Transverse colon (tissue), 4 donors: ENCODE measurements at regions not wholly inside any gene's neighbourhood (a gene's known extent, or its start where the extent isn't known, plus 50 kb on each side); places are given as distances from the start of the nearest gene placed in this dataset.

Experiments
- DNase-seq: peaks from one replicate; pipeline ENCODE4 v3.0.0-alpha.2; 2019
- H3K27ac ChIP-seq, 4 donors: fragments of 200-600 bp; sonication (generic); 2 replicates each; pipeline ENCODE4 v1.5.1; 2016 to 2018; ENCODE audit warnings: inconsistent platforms in 4 of 4
- H3K27me3 ChIP-seq: fragments of 200-600 bp; sonication (generic); 2 replicates; pipeline ENCODE4 v1.5.1; 2017; ENCODE audit warnings: inconsistent platforms
- H3K36me3 ChIP-seq, 4 donors: fragments of 200-600 bp; sonication (generic); 2 replicates each; pipeline ENCODE4 v1.5.1; 2017 to 2019; ENCODE audit warnings: inconsistent platforms in 4 of 4
- H3K4me1 ChIP-seq, 4 donors: fragments of 200-600 bp; sonication (generic); 2 replicates each; pipeline ENCODE4 v1.5.1; 2017 to 2020; ENCODE audit warnings: inconsistent platforms in 4 of 4
- H3K4me3 ChIP-seq, 4 donors: fragments of 200-600 bp; sonication (generic); 1 replicate in 1 of 4; 2 replicates in 3 of 4; pipeline versions ENCODE4 v1.5.1 to v1.6.1; 2017 to 2019; ENCODE audit warnings: inconsistent platforms in 4 of 4
- H3K9me3 ChIP-seq, 2 donors: fragments of 200-600 bp; sonication (generic); 2 replicates each; pipeline ENCODE4 v1.5.1; 2017 to 2019; ENCODE audit warnings: inconsistent platforms in 2 of 2
- CTCF ChIP-seq, 5 experiments: fragments of 200-600 bp in 3 of 5; fragments of 450-650 bp in 2 of 5; sonication (generic) in 3 of 5; IDR thresholded peaks; 1 replicate in 2 of 5; 2 replicates in 3 of 5; pipeline ENCODE4 v1.5.1; 2016 to 2017; ENCODE audit warnings: antibody characterized with exemption in 5 of 5, inconsistent platforms in 3 of 5, mild to moderate bottlenecking in 2 of 5, moderate library complexity in 1 of 5
- EP300 ChIP-seq: sonication (generic); formaldehyde crosslinking; IDR thresholded peaks from one replicate; pipeline ENCODE4 v1.6.1; 2017; ENCODE audit warnings: antibody characterized with exemption, low read depth
- POLR2A ChIP-seq: fragments of 450-650 bp; IDR thresholded peaks from one replicate; pipeline ENCODE4 v1.6.1; 2016; ENCODE audit warnings: antibody characterized with exemption, mild to moderate bottlenecking, moderate library complexity
- POLR2AphosphoS5 ChIP-seq, 3 donors: sonication (generic); formaldehyde crosslinking; IDR thresholded peaks; one replicate each; pipeline ENCODE4 v1.6.1; 2016; ENCODE audit warnings: antibody characterized with exemption in 3 of 3
- WGBS, 2 donors: methylation state at CpG; one replicate each; pipeline ENCODE4 v1.1.5; 2018; ENCODE audit warnings: low coverage in 1 of 2; 5-methylcytosine and 5-hydroxymethylcytosine counted together
- in situ Hi-C, 4 donors: fragments of 200-750 bp; cut with MboI; loops; one replicate each; pipeline versions ENCODE4 v1.15.0 to v1.15.1; 2017; ENCODE audit warnings: low sequenced_read_pairs in 3 of 4, low pct_ligation_motif_present in 1 of 4, low pct_unique_long_range_greater_than_20kb in 1 of 4
- intact Hi-C: fragments of 100-400 bp; cut with DNase I; formaldehyde crosslinking; loops from one replicate; pipeline ENCODE4 v1.15.1; 2023; ENCODE audit warnings: low total_unique reads

- Histone ChIP-seq H3K4me1 (no peaks in the 10 kb centered on the region), H3K27ac (no peak overlapping the region), H3K27me3 (no peaks in the 10 kb centered on the region), H3K9me3 (no peaks in the 10 kb centered on the region), H3K36me3 (no peaks in the 10 kb centered on the region), H3K4me3 (no peak overlapping the region)
- no peak for TF ChIP-seq CTCF (IDR thresholded peaks at IDR 0.05)
- TF ChIP-seq POLR2AphosphoS5 (IDR thresholded peaks at IDR 0.05), result no peak
- DNase-seq, result no peak
- in situ Hi-C loops (no loop called here), intact Hi-C loops (no loop called here)
- WGBS, 2 donors, result 65% methylated on average over 3 of the region's 3 CpGs
Measured at GRCh38 chr4:36553453-36553852, 272.0 kb downstream of the DTHD1 start.

GRCh38 chr4:36556984-36557383, 275.6 kb downstream of the DTHD1 start:
- intact Hi-C loops (no loop called here), in situ Hi-C loops (no loop called here)
- no peak for DNase-seq
- Histone ChIP-seq H3K36me3 (no peaks in the 10 kb centered on the region), H3K4me1 (no peaks in the 10 kb centered on the region), H3K27me3 (no peaks in the 10 kb centered on the region), H3K27ac (no peak overlapping the region), H3K4me3 (no peak overlapping the region), H3K9me3 (no peaks in the 10 kb centered on the region)
- no peak for TF ChIP-seq CTCF (IDR thresholded peaks at IDR 0.05)
- no peak for TF ChIP-seq EP300
- TF ChIP-seq POLR2A, result no peak
- no peak for TF ChIP-seq POLR2AphosphoS5 (IDR thresholded peaks at IDR 0.05)

- no peak overlapping the region for H3K27ac ChIP-seq
- DNase-seq, result no peak
- no peaks in the 10 kb centered on the region for H3K4me1 ChIP-seq
- no peaks in the 10 kb centered on the region for H3K9me3 ChIP-seq
- no peaks in the 10 kb centered on the region for H3K27me3 ChIP-seq
- no peaks in the 10 kb centered on the region for H3K36me3 ChIP-seq
- 67% methylated on average over 3 of the region's 3 CpGs; no CpG with 5 or more reads in 1 of the 2 donors for WGBS, 2 donors
- H3K4me3 ChIP-seq, result no peak overlapping the region
- intact Hi-C loops, result no loop called here
- no peak for TF ChIP-seq POLR2AphosphoS5 (IDR thresholded peaks at IDR 0.05)
- no peak for TF ChIP-seq POLR2A
- no peak for TF ChIP-seq CTCF (IDR thresholded peaks at IDR 0.05)
- TF ChIP-seq EP300, result no peak
- in situ Hi-C loops, result no loop called here
Measured at GRCh38 chr4:36568575-36568974, 287.2 kb downstream of the DTHD1 start.

- Histone ChIP-seq H3K4me1 (no peaks in the 10 kb centered on the region), H3K4me3 (no peak overlapping the region), H3K27me3 (no peaks in the 10 kb centered on the region), H3K36me3 (no peaks in the 10 kb centered on the region), H3K27ac (no peak overlapping the region), H3K9me3 (no peaks in the 10 kb centered on the region)
- DNase-seq, result no peak
- in situ Hi-C loops, result no loop called here
- WGBS, 2 donors, result 89% methylated on average over 4 of the region's 4 CpGs
- TF ChIP-seq POLR2A (no peak), POLR2AphosphoS5 (IDR thresholded peaks at IDR 0.05) (no peak), EP300 (no peak), CTCF (IDR thresholded peaks at IDR 0.05) (no peak)
- intact Hi-C loops, result no loop called here
Measured at GRCh38 chr4:36573441-36573840, 292.0 kb downstream of the DTHD1 start.
